ENCODE measurements at regions not wholly inside any gene's neighbourhood (a gene's known extent, or its start where the extent isn't known, plus 50 kb on each side); places are given as distances from the start of the nearest gene placed in this dataset.

DNA sequence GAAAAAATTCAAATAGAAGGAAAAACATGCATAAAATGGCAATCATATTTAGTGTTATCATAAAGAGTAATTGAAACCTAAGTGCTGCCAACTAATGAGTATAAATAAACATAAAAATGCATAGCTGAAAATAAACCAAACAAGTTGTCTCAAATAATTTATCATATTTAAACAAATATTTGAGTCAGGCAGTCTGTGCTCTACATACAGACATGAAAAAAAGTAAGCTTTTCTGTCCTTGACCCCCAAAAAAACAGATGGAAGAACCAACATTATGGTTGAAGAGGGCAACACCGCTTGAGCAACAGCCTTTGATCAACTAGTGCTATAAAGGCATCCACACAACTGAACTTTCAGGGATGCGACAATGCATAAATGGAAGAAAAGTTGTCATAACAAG, 735.1 kb upstream of the MIR17HG start:
- no peaks in the 10 kb centered on the region for H3K9me3 ChIP-seq (ENCODE audit: control insufficient read depth, insufficient read depth, low read depth, low read length)
- H3K4me1 ChIP-seq (ENCODE audit: control insufficient read depth, insufficient read depth, low read length) = no peaks in the 10 kb centered on the region
- no peaks in the 10 kb centered on the region for H3K36me3 ChIP-seq (ENCODE audit: control insufficient read depth in 2 of 2, insufficient read depth in 1 of 2, low read length in 2 of 2)
- ChIA-PET POLR2A (no interaction called here), CTCF (no interaction called here)
- TF ChIP-seq ZNF404 (tag by site-specific recombination; IDR thresholded peaks at IDR 0.05) (no peak), ZNF391 (tag by site-specific recombination; IDR thresholded peaks at IDR 0.05; ENCODE audit: borderline replicate concordance, low read depth) (no peak), ZXDB (tag by site-specific recombination; IDR thresholded peaks at IDR 0.05) (no peak), ZNF221 (tag by site-specific recombination; IDR thresholded peaks at IDR 0.05; ENCODE audit: borderline replicate concordance) (no peak), SP3 (tag by site-specific recombination; IDR thresholded peaks at IDR 0.05) (no peak), ZNF544 (tag by site-specific recombination; IDR thresholded peaks at IDR 0.05) (no peak)
- TF ChIP-seq, protein P1, sequence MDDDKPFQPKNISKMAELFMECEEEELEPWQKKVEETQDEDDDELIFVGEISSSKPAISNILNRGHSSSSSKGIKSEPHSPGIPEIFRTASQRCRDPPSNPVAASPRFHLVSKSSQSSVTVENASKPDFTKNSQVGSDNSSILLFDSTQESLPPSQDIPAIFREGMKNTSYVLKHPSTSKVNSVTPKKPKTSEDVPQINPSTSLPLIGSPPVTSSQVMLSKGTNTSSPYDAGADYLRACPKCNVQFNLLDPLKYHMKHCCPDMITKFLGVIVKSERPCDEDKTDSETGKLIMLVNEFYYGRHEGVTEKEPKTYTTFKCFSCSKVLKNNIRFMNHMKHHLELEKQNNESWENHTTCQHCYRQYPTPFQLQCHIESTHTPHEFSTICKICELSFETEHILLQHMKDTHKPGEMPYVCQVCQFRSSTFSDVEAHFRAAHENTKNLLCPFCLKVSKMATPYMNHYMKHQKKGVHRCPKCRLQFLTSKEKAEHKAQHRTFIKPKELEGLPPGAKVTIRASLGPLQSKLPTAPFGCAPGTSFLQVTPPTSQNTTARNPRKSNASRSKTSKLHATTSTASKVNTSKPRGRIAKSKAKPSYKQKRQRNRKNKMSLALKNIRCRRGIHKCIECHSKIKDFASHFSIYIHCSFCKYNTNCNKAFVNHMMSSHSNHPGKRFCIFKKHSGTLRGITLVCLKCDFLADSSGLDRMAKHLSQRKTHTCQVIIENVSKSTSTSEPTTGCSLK (tag by site-specific recombination; IDR thresholded peaks at IDR 0.05) = no peak
- H3K4me3 ChIP-seq (ENCODE audit: low read depth, low read length) = no peak overlapping the region
- no peak overlapping the region for H3K27ac ChIP-seq (ENCODE audit: extremely low read depth, low read depth, low read length)

DNA sequence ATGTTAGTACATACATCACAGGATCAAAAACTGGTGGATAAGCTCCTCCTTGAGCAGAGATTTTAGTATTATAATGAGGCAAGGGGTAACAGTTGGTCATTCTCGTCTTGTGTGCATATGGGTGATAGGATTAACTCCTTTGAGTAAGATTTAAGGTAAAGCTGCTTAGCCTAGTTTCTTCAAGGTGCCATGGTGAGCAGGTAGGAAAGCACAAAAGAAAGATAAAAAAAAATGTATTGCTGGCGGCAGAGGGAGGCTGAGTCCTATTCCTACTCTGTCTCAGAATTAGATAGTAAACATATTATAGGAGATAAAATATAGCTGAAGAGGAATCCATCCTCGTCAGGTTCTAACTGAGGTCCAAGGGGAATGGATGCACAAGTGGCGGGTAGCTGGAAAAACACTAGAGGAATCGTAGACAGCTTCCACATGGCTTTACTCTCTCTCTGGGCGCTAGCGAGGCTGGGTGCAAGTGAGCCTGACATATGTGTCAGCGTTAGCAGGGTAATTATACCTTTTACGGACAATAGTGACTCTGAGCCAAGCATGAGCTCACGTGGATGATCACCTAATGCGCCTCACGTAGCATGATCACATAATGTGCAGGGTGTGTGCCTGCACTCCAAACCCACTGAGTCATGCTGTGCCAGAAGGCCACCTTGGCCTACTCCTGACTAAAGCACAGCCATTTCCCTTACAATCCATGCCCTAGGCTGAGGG, 734.3 kb upstream of the MIR17HG start:
- H3K36me3 ChIP-seq (ENCODE audit: control insufficient read depth in 2 of 2, insufficient read depth in 1 of 2, low read length in 2 of 2) = no peaks in the 10 kb centered on the region
- H3K9me3 ChIP-seq (ENCODE audit: control insufficient read depth, insufficient read depth, low read depth, low read length) = no peaks in the 10 kb centered on the region
- H3K27ac ChIP-seq (ENCODE audit: extremely low read depth, low read depth, low read length) = no peak overlapping the region
- no peak overlapping the region for H3K4me3 ChIP-seq (ENCODE audit: low read depth, low read length)
- ChIA-PET CTCF (no interaction called here), POLR2A (no interaction called here)
- TF ChIP-seq, protein P1 (tag by site-specific recombination; IDR thresholded peaks at IDR 0.05) = no peak
- TF ChIP-seq ZFP3 (tag by site-specific recombination; IDR thresholded peaks at IDR 0.05; ENCODE audit: low read depth) = no peak
- TF ChIP-seq ZNF549 (tag by site-specific recombination; IDR thresholded peaks at IDR 0.05) = no peak
- TF ChIP-seq ZNF37A (tag by site-specific recombination; IDR thresholded peaks at IDR 0.05) = no peak
- no peak for TF ChIP-seq ZNF521 (tag by site-specific recombination; IDR thresholded peaks at IDR 0.05)
- TF ChIP-seq, protein P2, sequence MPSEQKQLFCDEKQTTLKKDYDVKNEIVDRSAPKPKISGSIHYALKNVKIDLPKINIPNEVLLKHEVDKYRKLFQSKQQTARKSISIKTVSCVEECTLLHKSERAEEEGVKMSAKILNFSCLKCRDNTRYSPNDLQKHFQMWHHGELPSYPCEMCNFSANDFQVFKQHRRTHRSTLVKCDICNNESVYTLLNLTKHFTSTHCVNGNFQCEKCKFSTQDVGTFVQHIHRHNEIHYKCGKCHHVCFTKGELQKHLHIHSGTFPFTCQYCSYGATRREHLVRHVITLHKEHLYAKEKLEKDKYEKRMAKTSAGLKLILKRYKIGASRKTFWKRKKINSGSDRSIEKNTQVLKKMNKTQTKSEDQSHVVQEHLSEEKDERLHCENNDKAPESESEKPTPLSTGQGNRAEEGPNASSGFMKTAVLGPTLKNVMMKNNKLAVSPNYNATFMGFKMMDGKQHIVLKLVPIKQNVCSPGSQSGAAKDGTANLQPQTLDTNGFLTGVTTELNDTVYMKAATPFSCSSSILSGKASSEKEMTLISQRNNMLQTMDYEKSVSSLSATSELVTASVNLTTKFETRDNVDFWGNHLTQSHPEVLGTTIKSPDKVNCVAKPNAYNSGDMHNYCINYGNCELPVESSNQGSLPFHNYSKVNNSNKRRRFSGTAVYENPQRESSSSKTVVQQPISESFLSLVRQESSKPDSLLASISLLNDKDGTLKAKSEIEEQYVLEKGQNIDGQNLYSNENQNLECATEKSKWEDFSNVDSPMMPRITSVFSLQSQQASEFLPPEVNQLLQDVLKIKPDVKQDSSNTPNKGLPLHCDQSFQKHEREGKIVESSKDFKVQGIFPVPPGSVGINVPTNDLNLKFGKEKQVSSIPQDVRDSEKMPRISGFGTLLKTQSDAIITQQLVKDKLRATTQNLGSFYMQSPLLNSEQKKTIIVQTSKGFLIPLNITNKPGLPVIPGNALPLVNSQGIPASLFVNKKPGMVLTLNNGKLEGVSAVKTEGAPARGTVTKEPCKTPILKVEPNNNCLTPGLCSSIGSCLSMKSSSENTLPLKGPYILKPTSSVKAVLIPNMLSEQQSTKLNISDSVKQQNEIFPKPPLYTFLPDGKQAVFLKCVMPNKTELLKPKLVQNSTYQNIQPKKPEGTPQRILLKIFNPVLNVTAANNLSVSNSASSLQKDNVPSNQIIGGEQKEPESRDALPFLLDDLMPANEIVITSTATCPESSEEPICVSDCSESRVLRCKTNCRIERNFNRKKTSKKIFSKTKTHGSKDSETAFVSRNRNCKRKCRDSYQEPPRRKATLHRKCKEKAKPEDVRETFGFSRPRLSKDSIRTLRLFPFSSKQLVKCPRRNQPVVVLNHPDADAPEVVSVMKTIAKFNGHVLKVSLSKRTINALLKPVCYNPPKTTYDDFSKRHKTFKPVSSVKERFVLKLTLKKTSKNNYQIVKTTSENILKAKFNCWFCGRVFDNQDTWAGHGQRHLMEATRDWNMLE (tag by site-specific recombination; conservative IDR thresholded peaks at IDR 0.05; ENCODE audit: low read depth) = no peak
- TF ChIP-seq WT1 (tag by site-specific recombination; IDR thresholded peaks at IDR 0.05) = no peak
- no peak for TF ChIP-seq ZNF426 (tag by site-specific recombination; IDR thresholded peaks at IDR 0.05)
- TF ChIP-seq ZNF624 (tag by site-specific recombination; IDR thresholded peaks at IDR 0.05) = no peak
- TF ChIP-seq GLIS2 (tag by site-specific recombination; IDR thresholded peaks at IDR 0.05) = no peak
- no peak for TF ChIP-seq TCF7L2 (IDR thresholded peaks at IDR 0.05; ENCODE audit: borderline replicate concordance, low read depth, low read length)
- TF ChIP-seq, protein P3, sequence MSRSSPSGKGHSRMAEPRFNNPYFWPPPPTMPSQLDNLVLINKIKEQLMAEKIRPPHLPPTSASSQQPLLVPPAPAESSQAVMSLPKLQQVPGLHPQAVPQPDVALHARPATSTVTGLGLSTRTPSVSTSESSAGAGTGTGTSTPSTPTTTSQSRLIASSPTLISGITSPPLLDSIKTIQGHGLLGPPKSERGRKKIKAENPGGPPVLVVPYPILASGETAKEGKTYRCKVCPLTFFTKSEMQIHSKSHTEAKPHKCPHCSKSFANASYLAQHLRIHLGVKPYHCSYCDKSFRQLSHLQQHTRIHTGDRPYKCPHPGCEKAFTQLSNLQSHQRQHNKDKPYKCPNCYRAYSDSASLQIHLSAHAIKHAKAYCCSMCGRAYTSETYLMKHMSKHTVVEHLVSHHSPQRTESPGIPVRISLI (tag by site-specific recombination; IDR thresholded peaks at IDR 0.05) = no peak
- no peak for TF ChIP-seq HOXA7 (CRISPR knock-in tag; IDR thresholded peaks at IDR 0.05; ENCODE audit: borderline replicate concordance)
- no peak for TF ChIP-seq ZSCAN30 (tag by site-specific recombination; IDR thresholded peaks at IDR 0.05)
- TF ChIP-seq, protein P4, sequence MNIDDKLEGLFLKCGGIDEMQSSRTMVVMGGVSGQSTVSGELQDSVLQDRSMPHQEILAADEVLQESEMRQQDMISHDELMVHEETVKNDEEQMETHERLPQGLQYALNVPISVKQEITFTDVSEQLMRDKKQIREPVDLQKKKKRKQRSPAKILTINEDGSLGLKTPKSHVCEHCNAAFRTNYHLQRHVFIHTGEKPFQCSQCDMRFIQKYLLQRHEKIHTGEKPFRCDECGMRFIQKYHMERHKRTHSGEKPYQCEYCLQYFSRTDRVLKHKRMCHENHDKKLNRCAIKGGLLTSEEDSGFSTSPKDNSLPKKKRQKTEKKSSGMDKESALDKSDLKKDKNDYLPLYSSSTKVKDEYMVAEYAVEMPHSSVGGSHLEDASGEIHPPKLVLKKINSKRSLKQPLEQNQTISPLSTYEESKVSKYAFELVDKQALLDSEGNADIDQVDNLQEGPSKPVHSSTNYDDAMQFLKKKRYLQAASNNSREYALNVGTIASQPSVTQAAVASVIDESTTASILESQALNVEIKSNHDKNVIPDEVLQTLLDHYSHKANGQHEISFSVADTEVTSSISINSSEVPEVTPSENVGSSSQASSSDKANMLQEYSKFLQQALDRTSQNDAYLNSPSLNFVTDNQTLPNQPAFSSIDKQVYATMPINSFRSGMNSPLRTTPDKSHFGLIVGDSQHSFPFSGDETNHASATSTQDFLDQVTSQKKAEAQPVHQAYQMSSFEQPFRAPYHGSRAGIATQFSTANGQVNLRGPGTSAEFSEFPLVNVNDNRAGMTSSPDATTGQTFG (tag by site-specific recombination; IDR thresholded peaks at IDR 0.05; ENCODE audit: borderline replicate concordance) = no peak
- no peaks in the 10 kb centered on the region for H3K4me1 ChIP-seq (ENCODE audit: control insufficient read depth, insufficient read depth, low read length)

Measured in HEK293 (cell line).